H1 (cell line): ENCODE measurements at regions not wholly inside any gene's neighbourhood (a gene's known extent, or its start where the extent isn't known, plus 50 kb on each side); places are given as distances from the start of the nearest gene placed in this dataset.

Experiments used
- BACH1 ChIP-seq: IDR thresholded peaks from 2 replicates; pipeline ENCODE4 v1.6.1; 2012; ENCODE audit warnings: low read length, improper control_type of control experiment
- BCL11A ChIP-seq, 2 experiments: IDR thresholded peaks; one replicate each; pipeline ENCODE4 v1.6.1; 2011; ENCODE audit warnings: low read depth in 2 of 2, low read length in 2 of 2, mild to moderate bottlenecking in 2 of 2
- CHD2 ChIP-seq: IDR thresholded peaks from 2 replicates; pipeline ENCODE4 v1.6.1; 2012; ENCODE audit warnings: low read length, improper control_type of control experiment
- SAP30 ChIP-seq: fragments of 300-600 bp; sonication (generic); IDR thresholded peaks from 2 replicates; pipeline ENCODE4 v1.7.1; 2012; ENCODE audit warnings: low read length, moderate library complexity, mild to moderate bottlenecking, inconsistent platforms; ENCODE audit not compliant: insufficient read depth, insufficient replicate concordance
- SP1 ChIP-seq: IDR thresholded peaks from 2 replicates; pipeline ENCODE4 v1.6.1; 2011; ENCODE audit warnings: low read depth, low read length
- SUZ12 ChIP-seq: fragments of 200-600 bp; sonication (generic); IDR thresholded peaks from 2 replicates; pipeline ENCODE4 v1.6.1; 2012; ENCODE audit warnings: mild to moderate bottlenecking, inconsistent platforms, low read length, moderate library complexity, mixed read lengths
- TAF7 ChIP-seq: optimal IDR thresholded peaks from 2 replicates; pipeline ENCODE3; 2011; ENCODE audit warnings: low read depth, mild to moderate bottlenecking, inconsistent platforms, low read length, moderate library complexity, borderline replicate concordance
- TCF12 ChIP-seq: IDR thresholded peaks from 2 replicates; pipeline ENCODE4 v1.6.1; 2011; ENCODE audit warnings: low read depth, mild to moderate bottlenecking, low read length
- TF ChIP-seq, protein P1 (sequence below): fragments of 300-600 bp; sonication (generic); IDR thresholded peaks from 2 replicates; pipeline ENCODE4 v1.7.1; 2012; ENCODE audit warnings: low read length, moderate library complexity, mild to moderate bottlenecking, inconsistent platforms; ENCODE audit not compliant: insufficient replicate concordance
- TF ChIP-seq, protein P2 (sequence below), 3 experiments: IDR thresholded peaks; 1 replicate in 2 of 3; 2 replicates in 1 of 3; pipeline versions ENCODE4 v1.5.1 to v1.6.1; 2011; ENCODE audit warnings: low read length in 3 of 3, mild to moderate bottlenecking in 3 of 3, inconsistent platforms in 2 of 3, low read depth in 1 of 3, moderate library complexity in 1 of 3; ENCODE audit not compliant: insufficient read depth in 1 of 3; ENCODE audit errors: control extremely low read depth in 1 of 3

DNA sequence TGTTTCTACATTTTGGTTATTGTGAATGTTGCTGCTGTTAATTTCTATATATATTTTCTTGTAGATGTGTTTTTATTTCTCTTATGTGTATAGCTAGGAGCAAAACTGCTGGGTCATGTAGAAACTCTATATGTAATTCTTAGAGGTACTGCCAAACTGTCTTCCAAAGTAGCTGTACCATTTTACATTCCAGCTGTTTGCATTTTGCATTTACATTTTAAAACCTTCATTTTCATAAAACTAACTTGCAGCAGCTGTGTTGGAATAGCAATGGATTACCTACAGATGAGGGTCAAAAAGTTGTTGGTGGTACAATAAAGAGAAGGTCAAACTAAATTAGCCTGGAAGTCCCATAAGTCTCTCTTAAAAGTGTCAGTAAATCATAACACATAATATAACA, 1109.7 kb downstream of the FLRT2 start (continued):
- TF ChIP-seq, protein P1, sequence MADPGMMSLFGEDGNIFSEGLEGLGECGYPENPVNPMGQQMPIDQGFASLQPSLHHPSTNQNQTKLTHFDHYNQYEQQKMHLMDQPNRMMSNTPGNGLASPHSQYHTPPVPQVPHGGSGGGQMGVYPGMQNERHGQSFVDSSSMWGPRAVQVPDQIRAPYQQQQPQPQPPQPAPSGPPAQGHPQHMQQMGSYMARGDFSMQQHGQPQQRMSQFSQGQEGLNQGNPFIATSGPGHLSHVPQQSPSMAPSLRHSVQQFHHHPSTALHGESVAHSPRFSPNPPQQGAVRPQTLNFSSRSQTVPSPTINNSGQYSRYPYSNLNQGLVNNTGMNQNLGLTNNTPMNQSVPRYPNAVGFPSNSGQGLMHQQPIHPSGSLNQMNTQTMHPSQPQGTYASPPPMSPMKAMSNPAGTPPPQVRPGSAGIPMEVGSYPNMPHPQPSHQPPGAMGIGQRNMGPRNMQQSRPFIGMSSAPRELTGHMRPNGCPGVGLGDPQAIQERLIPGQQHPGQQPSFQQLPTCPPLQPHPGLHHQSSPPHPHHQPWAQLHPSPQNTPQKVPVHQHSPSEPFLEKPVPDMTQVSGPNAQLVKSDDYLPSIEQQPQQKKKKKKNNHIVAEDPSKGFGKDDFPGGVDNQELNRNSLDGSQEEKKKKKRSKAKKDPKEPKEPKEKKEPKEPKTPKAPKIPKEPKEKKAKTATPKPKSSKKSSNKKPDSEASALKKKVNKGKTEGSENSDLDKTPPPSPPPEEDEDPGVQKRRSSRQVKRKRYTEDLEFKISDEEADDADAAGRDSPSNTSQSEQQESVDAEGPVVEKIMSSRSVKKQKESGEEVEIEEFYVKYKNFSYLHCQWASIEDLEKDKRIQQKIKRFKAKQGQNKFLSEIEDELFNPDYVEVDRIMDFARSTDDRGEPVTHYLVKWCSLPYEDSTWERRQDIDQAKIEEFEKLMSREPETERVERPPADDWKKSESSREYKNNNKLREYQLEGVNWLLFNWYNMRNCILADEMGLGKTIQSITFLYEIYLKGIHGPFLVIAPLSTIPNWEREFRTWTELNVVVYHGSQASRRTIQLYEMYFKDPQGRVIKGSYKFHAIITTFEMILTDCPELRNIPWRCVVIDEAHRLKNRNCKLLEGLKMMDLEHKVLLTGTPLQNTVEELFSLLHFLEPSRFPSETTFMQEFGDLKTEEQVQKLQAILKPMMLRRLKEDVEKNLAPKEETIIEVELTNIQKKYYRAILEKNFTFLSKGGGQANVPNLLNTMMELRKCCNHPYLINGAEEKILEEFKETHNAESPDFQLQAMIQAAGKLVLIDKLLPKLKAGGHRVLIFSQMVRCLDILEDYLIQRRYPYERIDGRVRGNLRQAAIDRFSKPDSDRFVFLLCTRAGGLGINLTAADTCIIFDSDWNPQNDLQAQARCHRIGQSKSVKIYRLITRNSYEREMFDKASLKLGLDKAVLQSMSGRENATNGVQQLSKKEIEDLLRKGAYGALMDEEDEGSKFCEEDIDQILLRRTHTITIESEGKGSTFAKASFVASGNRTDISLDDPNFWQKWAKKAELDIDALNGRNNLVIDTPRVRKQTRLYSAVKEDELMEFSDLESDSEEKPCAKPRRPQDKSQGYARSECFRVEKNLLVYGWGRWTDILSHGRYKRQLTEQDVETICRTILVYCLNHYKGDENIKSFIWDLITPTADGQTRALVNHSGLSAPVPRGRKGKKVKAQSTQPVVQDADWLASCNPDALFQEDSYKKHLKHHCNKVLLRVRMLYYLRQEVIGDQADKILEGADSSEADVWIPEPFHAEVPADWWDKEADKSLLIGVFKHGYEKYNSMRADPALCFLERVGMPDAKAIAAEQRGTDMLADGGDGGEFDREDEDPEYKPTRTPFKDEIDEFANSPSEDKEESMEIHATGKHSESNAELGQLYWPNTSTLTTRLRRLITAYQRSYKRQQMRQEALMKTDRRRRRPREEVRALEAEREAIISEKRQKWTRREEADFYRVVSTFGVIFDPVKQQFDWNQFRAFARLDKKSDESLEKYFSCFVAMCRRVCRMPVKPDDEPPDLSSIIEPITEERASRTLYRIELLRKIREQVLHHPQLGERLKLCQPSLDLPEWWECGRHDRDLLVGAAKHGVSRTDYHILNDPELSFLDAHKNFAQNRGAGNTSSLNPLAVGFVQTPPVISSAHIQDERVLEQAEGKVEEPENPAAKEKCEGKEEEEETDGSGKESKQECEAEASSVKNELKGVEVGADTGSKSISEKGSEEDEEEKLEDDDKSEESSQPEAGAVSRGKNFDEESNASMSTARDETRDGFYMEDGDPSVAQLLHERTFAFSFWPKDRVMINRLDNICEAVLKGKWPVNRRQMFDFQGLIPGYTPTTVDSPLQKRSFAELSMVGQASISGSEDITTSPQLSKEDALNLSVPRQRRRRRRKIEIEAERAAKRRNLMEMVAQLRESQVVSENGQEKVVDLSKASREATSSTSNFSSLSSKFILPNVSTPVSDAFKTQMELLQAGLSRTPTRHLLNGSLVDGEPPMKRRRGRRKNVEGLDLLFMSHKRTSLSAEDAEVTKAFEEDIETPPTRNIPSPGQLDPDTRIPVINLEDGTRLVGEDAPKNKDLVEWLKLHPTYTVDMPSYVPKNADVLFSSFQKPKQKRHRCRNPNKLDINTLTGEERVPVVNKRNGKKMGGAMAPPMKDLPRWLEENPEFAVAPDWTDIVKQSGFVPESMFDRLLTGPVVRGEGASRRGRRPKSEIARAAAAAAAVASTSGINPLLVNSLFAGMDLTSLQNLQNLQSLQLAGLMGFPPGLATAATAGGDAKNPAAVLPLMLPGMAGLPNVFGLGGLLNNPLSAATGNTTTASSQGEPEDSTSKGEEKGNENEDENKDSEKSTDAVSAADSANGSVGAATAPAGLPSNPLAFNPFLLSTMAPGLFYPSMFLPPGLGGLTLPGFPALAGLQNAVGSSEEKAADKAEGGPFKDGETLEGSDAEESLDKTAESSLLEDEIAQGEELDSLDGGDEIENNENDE: no peak
- TF ChIP-seq, protein P2, sequence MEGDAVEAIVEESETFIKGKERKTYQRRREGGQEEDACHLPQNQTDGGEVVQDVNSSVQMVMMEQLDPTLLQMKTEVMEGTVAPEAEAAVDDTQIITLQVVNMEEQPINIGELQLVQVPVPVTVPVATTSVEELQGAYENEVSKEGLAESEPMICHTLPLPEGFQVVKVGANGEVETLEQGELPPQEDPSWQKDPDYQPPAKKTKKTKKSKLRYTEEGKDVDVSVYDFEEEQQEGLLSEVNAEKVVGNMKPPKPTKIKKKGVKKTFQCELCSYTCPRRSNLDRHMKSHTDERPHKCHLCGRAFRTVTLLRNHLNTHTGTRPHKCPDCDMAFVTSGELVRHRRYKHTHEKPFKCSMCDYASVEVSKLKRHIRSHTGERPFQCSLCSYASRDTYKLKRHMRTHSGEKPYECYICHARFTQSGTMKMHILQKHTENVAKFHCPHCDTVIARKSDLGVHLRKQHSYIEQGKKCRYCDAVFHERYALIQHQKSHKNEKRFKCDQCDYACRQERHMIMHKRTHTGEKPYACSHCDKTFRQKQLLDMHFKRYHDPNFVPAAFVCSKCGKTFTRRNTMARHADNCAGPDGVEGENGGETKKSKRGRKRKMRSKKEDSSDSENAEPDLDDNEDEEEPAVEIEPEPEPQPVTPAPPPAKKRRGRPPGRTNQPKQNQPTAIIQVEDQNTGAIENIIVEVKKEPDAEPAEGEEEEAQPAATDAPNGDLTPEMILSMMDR (IDR thresholded peaks at IDR 0.05; ENCODE audit: control extremely low read depth in 1 of 3, insufficient read depth in 1 of 3, low read depth in 1 of 3, low read length in 3 of 3): no peak
- TF ChIP-seq SP1 (no peak), TCF12 (no peak), TAF7 (no peak), BCL11A (IDR thresholded peaks at IDR 0.05; ENCODE audit: low read depth in 2 of 2, low read length in 2 of 2) (no peak), BACH1 (no peak), SUZ12 (no peak), SAP30 (no peak), CHD2 (no peak)
